Astrocyte (in vitro differentiated cells and primary cell): ENCODE measurements at regions not wholly inside any gene's neighbourhood (a gene's known extent, or its start where the extent isn't known, plus 50 kb on each side); places are given as distances from the start of the nearest gene placed in this dataset.
A peak's percentile ranks its signal among the peaks of the same experiment; 100 is the strongest.
"Not testable (repeated sequence)": the region's sequence is repeated elsewhere in the genome, so short reads cannot be mapped to it uniquely, and the experiment has no call there.

Experiments
- DNase-seq: peaks from one replicate; pipeline ENCODE4 v3.0.0-alpha.2; 2010; ENCODE audit warnings: low read depth
- FAIRE-seq: peaks from 2 replicates; lab custom pipeline; 2011; peaks lifted over from hg19 to GRCh38; lab: Jason Lieb, UNC
- H2AFZ ChIP-seq: 2 replicates; pipeline ENCODE4 v1.6.0; 2012; ENCODE audit warnings: low read depth, low read length, inconsistent platforms
- H3K27ac ChIP-seq: 2 replicates; pipeline ENCODE4 v1.5.1; 2011; ENCODE audit warnings: low read depth, low read length, inconsistent platforms
- H3K27me3 ChIP-seq: 2 replicates; pipeline ENCODE4 v1.6.0; 2011; ENCODE audit warnings: low read length, inconsistent platforms; ENCODE audit not compliant: insufficient read depth
- H3K36me3 ChIP-seq: 2 replicates; pipeline ENCODE4 v1.5.1; 2011; ENCODE audit warnings: low read length, inconsistent platforms; ENCODE audit not compliant: insufficient read depth
- H3K4me1 ChIP-seq: 2 replicates; pipeline ENCODE4 v1.5.1; 2011; ENCODE audit warnings: low read length, inconsistent platforms; ENCODE audit not compliant: insufficient read depth
- H3K4me2 ChIP-seq: 2 replicates; pipeline ENCODE4 v1.6.0; 2012; ENCODE audit warnings: low read length, inconsistent platforms
- H3K4me3 ChIP-seq: 2 replicates; pipeline ENCODE4 v1.5.1; 2011; ENCODE audit warnings: low read depth, mild to moderate bottlenecking, low read length, inconsistent platforms; ENCODE audit not compliant: insufficient read depth
- H3K79me2 ChIP-seq: 2 replicates; pipeline ENCODE4 v1.6.0; 2012; ENCODE audit warnings: mild to moderate bottlenecking, low read length, inconsistent platforms; ENCODE audit not compliant: insufficient read depth
- H3K9ac ChIP-seq: 2 replicates; pipeline ENCODE4 v1.6.0; 2012; ENCODE audit warnings: mild to moderate bottlenecking, low read length, inconsistent platforms
- H3K9me3 ChIP-seq: 2 replicates; pipeline ENCODE4 v1.5.1; 2012; ENCODE audit warnings: low read depth, mild to moderate bottlenecking, low read length, inconsistent platforms; ENCODE audit not compliant: insufficient read depth
- H4K20me1 ChIP-seq: 2 replicates; pipeline ENCODE4 v1.6.0; 2012; ENCODE audit warnings: low read length, inconsistent platforms; ENCODE audit not compliant: insufficient read depth
- H3K27ac Mint-ChIP-seq: one replicate; pipeline ENCODE4 v1.8.0; 2021; ENCODE audit warnings: mild to moderate bottlenecking, mixed read lengths; ENCODE audit not compliant: unreplicated experiment
- H3K27me3 Mint-ChIP-seq: one replicate; pipeline ENCODE4 v1.8.0; 2021; ENCODE audit warnings: low read depth, mixed read lengths; ENCODE audit not compliant: unreplicated experiment
- H3K36me3 Mint-ChIP-seq: one replicate; pipeline ENCODE4 v1.8.0; 2021; ENCODE audit warnings: low read depth, mixed read lengths; ENCODE audit not compliant: unreplicated experiment
- H3K4me1 Mint-ChIP-seq: one replicate; pipeline ENCODE4 v1.8.0; 2021; ENCODE audit warnings: low read depth, mixed read lengths; ENCODE audit not compliant: unreplicated experiment
- H3K4me3 Mint-ChIP-seq: one replicate; pipeline ENCODE4 v1.8.0; 2021; ENCODE audit warnings: mild to moderate bottlenecking, moderate library complexity, mixed read lengths; ENCODE audit not compliant: unreplicated experiment
- H3K9me3 Mint-ChIP-seq: one replicate; pipeline ENCODE4 v1.8.0; 2021; ENCODE audit warnings: mild to moderate bottlenecking, mixed read lengths; ENCODE audit not compliant: unreplicated experiment

GRCh38 chr1:146438543-146438942 lies 209.7 kb upstream of the NOTCH2NLA start:
- not testable (repeated sequence) for H3K4me1 ChIP-seq, H3K4me2 ChIP-seq, H3K79me2 ChIP-seq, DNase-seq, H3K27ac ChIP-seq, H3K9me3 ChIP-seq, FAIRE-seq, H3K4me3 ChIP-seq, H3K4me3 Mint-ChIP-seq, H3K36me3 ChIP-seq, H3K27me3 Mint-ChIP-seq, H3K27ac Mint-ChIP-seq, H3K27me3 ChIP-seq, H3K36me3 Mint-ChIP-seq, H3K4me1 Mint-ChIP-seq, H3K9me3 Mint-ChIP-seq, H3K9ac ChIP-seq, H4K20me1 ChIP-seq, H2AFZ ChIP-seq

GRCh38 chr1:146416642-146417041 lies 187.8 kb upstream of the NOTCH2NLA start:
- H3K4me3 Mint-ChIP-seq, H3K9me3 Mint-ChIP-seq: not testable (repeated sequence)

GRCh38 chr1:146415017-146415416 lies 186.2 kb upstream of the NOTCH2NLA start:
- not testable (repeated sequence) for H3K79me2 ChIP-seq, H3K4me2 ChIP-seq, H3K9me3 Mint-ChIP-seq, H3K4me3 ChIP-seq, H3K4me1 ChIP-seq, H3K4me1 Mint-ChIP-seq, H3K36me3 Mint-ChIP-seq, H2AFZ ChIP-seq, H3K9ac ChIP-seq, H3K27ac Mint-ChIP-seq, H4K20me1 ChIP-seq, H3K27me3 Mint-ChIP-seq, H3K36me3 ChIP-seq, H3K27ac ChIP-seq, H3K9me3 ChIP-seq, H3K4me3 Mint-ChIP-seq, H3K27me3 ChIP-seq, DNase-seq, FAIRE-seq

More at GRCh38 chr1:146416642-146417041, 187.8 kb upstream of the NOTCH2NLA start:
- H3K27ac Mint-ChIP-seq, H3K36me3 ChIP-seq, H3K27me3 Mint-ChIP-seq, H3K4me3 ChIP-seq, H3K4me2 ChIP-seq, H3K79me2 ChIP-seq, H3K9ac ChIP-seq, H3K9me3 ChIP-seq, H3K4me1 ChIP-seq, H3K27me3 ChIP-seq, H2AFZ ChIP-seq, H3K36me3 Mint-ChIP-seq, DNase-seq, H4K20me1 ChIP-seq, H3K4me1 Mint-ChIP-seq, H3K27ac ChIP-seq, FAIRE-seq: not testable (repeated sequence)

- H3K4me3 Mint-ChIP-seq, H3K4me1 Mint-ChIP-seq, H3K9me3 ChIP-seq, H3K27ac Mint-ChIP-seq, H3K4me1 ChIP-seq, H3K36me3 ChIP-seq, H2AFZ ChIP-seq, H3K27me3 ChIP-seq, H3K4me2 ChIP-seq, FAIRE-seq, H3K9me3 Mint-ChIP-seq, H3K36me3 Mint-ChIP-seq, H4K20me1 ChIP-seq, H3K9ac ChIP-seq, H3K4me3 ChIP-seq, H3K27ac ChIP-seq, H3K79me2 ChIP-seq, H3K27me3 Mint-ChIP-seq: not testable (repeated sequence)
- DNase-seq = peak; percentile 32
Observed at GRCh38 chr1:146413911-146414310, 185.1 kb upstream of the NOTCH2NLA start.

GRCh38 chr1:146411923-146412322 lies 183.1 kb upstream of the NOTCH2NLA start:
- not testable (repeated sequence) for H3K27ac ChIP-seq, H3K27ac Mint-ChIP-seq, H3K36me3 ChIP-seq, H3K79me2 ChIP-seq, H3K4me1 ChIP-seq, H3K4me3 ChIP-seq, H3K36me3 Mint-ChIP-seq, H2AFZ ChIP-seq, FAIRE-seq, H3K4me2 ChIP-seq, H3K27me3 ChIP-seq, H3K4me1 Mint-ChIP-seq, H3K9me3 ChIP-seq, H3K9ac ChIP-seq, H3K4me3 Mint-ChIP-seq, H4K20me1 ChIP-seq, H3K9me3 Mint-ChIP-seq, DNase-seq, H3K27me3 Mint-ChIP-seq

GRCh38 chr1:146409817-146410441 lies 181.1 kb upstream of the NOTCH2NLA start:
- FAIRE-seq, H3K9me3 Mint-ChIP-seq, H3K27ac Mint-ChIP-seq, H2AFZ ChIP-seq, H3K9me3 ChIP-seq, H4K20me1 ChIP-seq, H3K4me3 Mint-ChIP-seq, H3K4me1 Mint-ChIP-seq, H3K79me2 ChIP-seq, H3K4me3 ChIP-seq, H3K36me3 ChIP-seq, H3K27ac ChIP-seq, H3K36me3 Mint-ChIP-seq, H3K27me3 ChIP-seq, H3K27me3 Mint-ChIP-seq, H3K4me1 ChIP-seq: not testable (repeated sequence)
- peak overlapping the region; percentile 66 for H3K4me2 ChIP-seq
- peak overlapping the region; percentile 7 for H3K9ac ChIP-seq
- DNase-seq = peak; percentile 91
